VCaP (cell line): ENCODE measurements at regions not wholly inside any gene's neighbourhood (a gene's known extent, or its start where the extent isn't known, plus 50 kb on each side); places are given as distances from the start of the nearest gene placed in this dataset.
A peak's percentile ranks its signal among the peaks of the same experiment; 100 is the strongest.

Experiments used
- H3K27ac ChIP-seq: fragments of 450-650 bp; 2 replicates; pipeline ENCODE4 v1.5.1; 2017
- CTCF ChIP-seq: fragments of 450-650 bp; conservative IDR thresholded peaks from 2 replicates; pipeline ENCODE4 v1.5.1; 2017; ENCODE audit warnings: mild to moderate bottlenecking, moderate library complexity

DNA sequence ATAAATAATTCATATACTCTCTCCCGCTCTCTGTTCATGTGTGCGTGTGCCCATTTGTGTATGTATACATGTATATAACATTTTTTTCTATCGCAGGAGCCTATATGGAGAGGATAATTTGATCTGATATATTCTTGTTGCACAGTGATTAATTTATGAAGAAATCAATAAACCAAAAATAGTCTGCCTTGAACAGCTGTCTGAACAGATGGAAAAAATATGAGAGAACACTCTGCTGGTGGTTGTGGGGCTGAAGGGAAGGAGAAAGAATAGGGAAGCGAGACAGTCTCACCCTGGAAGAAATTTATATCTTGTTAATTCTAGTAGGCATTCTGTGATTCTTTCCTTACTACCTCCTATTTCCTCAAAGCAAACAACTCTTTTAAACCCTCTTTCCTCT is 96.6 kb upstream of the B3GAT2 start:
- H3K27ac ChIP-seq = no peak overlapping the region
- no peak for TF ChIP-seq CTCF

DNA sequence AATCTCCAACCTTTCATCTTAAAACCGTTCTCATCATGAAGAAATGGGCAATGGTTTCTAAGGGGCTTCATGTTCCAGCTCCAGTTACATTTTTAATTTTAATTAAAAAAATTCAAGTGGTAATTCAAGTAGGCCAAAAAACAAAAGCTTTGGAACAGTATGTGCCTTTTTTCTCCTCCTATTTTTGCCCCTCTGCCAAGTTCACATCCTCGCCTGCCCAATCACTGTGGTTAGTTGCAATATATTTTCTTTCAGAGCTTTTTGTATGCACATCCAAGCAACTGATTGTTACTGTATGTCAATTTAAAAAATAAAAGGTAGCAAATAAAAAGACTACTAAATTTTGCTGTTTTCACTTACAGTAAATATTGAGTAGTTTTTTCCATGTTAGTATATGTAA is 99.8 kb upstream of the B3GAT2 start:
- H3K27ac ChIP-seq = peak overlapping the region; percentile 38
- TF ChIP-seq CTCF = no peak

DNA sequence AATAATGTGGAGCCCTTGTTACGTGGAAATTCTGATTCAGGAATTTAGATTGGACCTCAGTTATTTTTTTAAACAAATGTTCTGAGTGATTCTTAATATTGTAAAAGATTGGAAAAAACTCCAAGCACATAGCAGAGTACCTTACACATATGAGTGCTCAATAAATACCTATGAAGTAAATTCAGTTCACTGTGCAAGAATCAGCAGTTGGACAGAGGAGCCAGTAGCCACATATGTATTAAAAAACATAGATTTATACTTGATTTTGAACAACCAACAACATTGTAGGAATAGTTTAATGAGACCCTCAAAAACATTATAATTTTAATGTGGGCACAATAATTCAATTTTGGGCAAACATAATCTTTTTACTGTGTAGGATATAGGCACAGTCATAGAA is 109.3 kb upstream of the B3GAT2 start:
- TF ChIP-seq CTCF = no peak
- no peak overlapping the region for H3K27ac ChIP-seq

DNA sequence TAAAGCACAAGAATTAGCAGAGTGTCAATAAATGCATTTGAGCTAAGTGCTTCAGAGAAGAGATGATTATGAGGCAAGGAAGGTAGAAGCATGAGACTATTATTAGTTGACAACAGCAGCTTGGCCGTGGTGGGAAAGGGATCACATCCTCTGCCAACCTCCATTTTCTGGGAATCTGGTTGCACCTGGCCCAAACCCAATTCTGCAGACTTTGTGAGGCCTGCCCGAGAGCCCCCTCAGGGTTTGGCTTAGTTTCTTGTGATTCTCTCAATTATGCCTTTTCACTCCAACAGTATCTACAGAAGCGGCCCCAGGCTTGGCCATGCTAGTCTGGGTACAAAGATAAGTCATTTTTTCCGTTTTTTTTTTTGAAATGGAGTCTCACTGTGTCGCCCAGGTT is 111.0 kb upstream of the B3GAT2 start:
- no peak overlapping the region for H3K27ac ChIP-seq
- no peak for TF ChIP-seq CTCF

DNA sequence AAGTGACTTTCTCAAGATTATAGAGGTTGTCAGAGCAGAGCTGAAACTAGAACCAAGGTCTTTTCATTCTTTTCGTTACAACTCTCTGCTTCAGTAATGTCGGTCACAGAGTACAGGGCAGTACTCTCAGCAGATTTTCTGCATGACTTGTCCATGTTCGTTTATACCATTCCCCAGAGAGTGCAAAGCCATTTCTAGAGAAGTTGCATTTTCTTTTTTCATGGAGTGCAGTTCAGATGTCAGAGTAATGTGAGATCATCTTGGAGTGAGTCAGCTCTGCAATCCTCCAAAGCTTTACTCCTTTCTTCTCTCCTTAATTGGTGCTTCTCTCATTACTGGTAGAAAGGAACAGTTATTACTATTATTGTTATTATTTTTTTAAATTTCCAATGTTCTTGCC is 115.6 kb upstream of the B3GAT2 start:
- H3K27ac ChIP-seq = no peak overlapping the region
- TF ChIP-seq CTCF = no peak

DNA sequence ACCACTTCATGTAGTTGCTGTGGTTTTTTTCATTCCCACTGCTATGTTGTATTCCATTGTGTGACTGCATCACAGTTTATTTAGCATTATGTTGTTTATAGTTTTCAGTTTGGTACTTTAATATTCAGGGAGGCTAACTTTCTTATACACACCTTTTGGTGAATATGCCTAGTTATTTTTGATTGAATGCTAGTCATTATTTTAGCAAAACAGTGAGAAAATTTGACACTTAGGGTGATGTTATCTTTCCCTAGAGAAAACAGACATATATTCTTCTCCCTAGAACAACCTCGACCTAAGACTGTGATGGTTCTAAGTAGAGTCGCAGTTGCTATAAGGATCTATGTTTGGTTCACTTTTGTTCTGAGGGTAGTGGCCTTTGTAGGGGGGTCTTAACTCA is 120.8 kb upstream of the B3GAT2 start:
- no peak for TF ChIP-seq CTCF
- no peak overlapping the region for H3K27ac ChIP-seq

- no peak overlapping the region for H3K27ac ChIP-seq
- no peak for TF ChIP-seq CTCF
These were observed 122.8 kb upstream of the B3GAT2 start for GRCh38 chr6:71079677-71080076.

GRCh38 chr6:71080133-71080532 is 123.3 kb upstream of the B3GAT2 start:
- no peak for TF ChIP-seq CTCF
- no peak overlapping the region for H3K27ac ChIP-seq
